IPS-15b (cell line): ENCODE measurements at regions not wholly inside any gene's neighbourhood (a gene's known extent, or its start where the extent isn't known, plus 50 kb on each side); places are given as distances from the start of the nearest gene placed in this dataset.

Experiments
- H3K27me3 ChIP-seq: one replicate; pipeline ENCODE4 v1.6.1; 2013; ENCODE audit warnings: low read length; ENCODE audit not compliant: control insufficient read depth, insufficient read depth
- H3K36me3 ChIP-seq: one replicate; pipeline ENCODE4 v1.6.1; 2013; ENCODE audit warnings: low read length; ENCODE audit not compliant: control insufficient read depth, insufficient read depth
- H3K4me1 ChIP-seq: one replicate; pipeline ENCODE4 v1.6.1; 2013; ENCODE audit warnings: mild to moderate bottlenecking, low read length; ENCODE audit not compliant: control insufficient read depth, insufficient read depth
- H3K4me3 ChIP-seq: one replicate; pipeline ENCODE4 v1.5.1; 2013; ENCODE audit warnings: low read depth, low read length
- H3K9ac ChIP-seq: one replicate; pipeline ENCODE4 v1.6.1; 2013; ENCODE audit warnings: low read depth, mild to moderate bottlenecking, low read length
- H3K9me3 ChIP-seq: one replicate; pipeline ENCODE4 v1.6.1; 2013; ENCODE audit warnings: mild to moderate bottlenecking, low read length; ENCODE audit not compliant: control insufficient read depth, insufficient read depth

GRCh38 chr1:229064320-229065168 lies 206.4 kb upstream of the RAB4A start:
- H3K9me3 ChIP-seq, result no peaks in the 10 kb centered on the region
- H3K27me3 ChIP-seq, result no peaks in the 10 kb centered on the region
- H3K36me3 ChIP-seq, result no peaks in the 10 kb centered on the region
- no peak overlapping the region for H3K9ac ChIP-seq
- H3K4me3 ChIP-seq, result no peak overlapping the region
- H3K4me1 ChIP-seq, result no peaks in the 10 kb centered on the region

- Histone ChIP-seq H3K4me3 (no peak overlapping the region), H3K36me3 (no peaks in the 10 kb centered on the region), H3K9me3 (no peaks in the 10 kb centered on the region), H3K9ac (no peak overlapping the region), H3K27me3 (no peaks in the 10 kb centered on the region), H3K4me1 (no peaks in the 10 kb centered on the region)
These were observed 205.3 kb upstream of the RAB4A start for GRCh38 chr1:229065613-229066012.

- H3K27me3 ChIP-seq, result no peaks in the 10 kb centered on the region
- H3K4me3 ChIP-seq, result no peak overlapping the region
- H3K36me3 ChIP-seq, result no peaks in the 10 kb centered on the region
- no peaks in the 10 kb centered on the region for H3K9me3 ChIP-seq
- no peak overlapping the region for H3K9ac ChIP-seq
- no peaks in the 10 kb centered on the region for H3K4me1 ChIP-seq
These were observed 204.3 kb upstream of the RAB4A start for GRCh38 chr1:229066591-229066990.

- no peaks in the 10 kb centered on the region for H3K27me3 ChIP-seq
- H3K4me3 ChIP-seq, result no peak overlapping the region
- H3K9me3 ChIP-seq, result no peaks in the 10 kb centered on the region
- no peak overlapping the region for H3K9ac ChIP-seq
- H3K36me3 ChIP-seq, result no peaks in the 10 kb centered on the region
- no peaks in the 10 kb centered on the region for H3K4me1 ChIP-seq
These were observed 203.4 kb upstream of the RAB4A start for GRCh38 chr1:229067546-229067945.

GRCh38 chr1:229068270-229068987 lies 202.5 kb upstream of the RAB4A start:
- Histone ChIP-seq H3K9ac (no peak overlapping the region), H3K4me1 (no peaks in the 10 kb centered on the region), H3K4me3 (no peak overlapping the region), H3K27me3 (no peaks in the 10 kb centered on the region), H3K36me3 (no peaks in the 10 kb centered on the region), H3K9me3 (no peaks in the 10 kb centered on the region)

GRCh38 chr1:229069176-229069575 lies 201.7 kb upstream of the RAB4A start:
- no peak overlapping the region for H3K9ac ChIP-seq
- no peaks in the 10 kb centered on the region for H3K27me3 ChIP-seq
- H3K4me1 ChIP-seq, result no peaks in the 10 kb centered on the region
- no peaks in the 10 kb centered on the region for H3K9me3 ChIP-seq
- no peaks in the 10 kb centered on the region for H3K36me3 ChIP-seq
- no peak overlapping the region for H3K4me3 ChIP-seq

GRCh38 chr1:229070168-229070567 lies 200.7 kb upstream of the RAB4A start:
- Histone ChIP-seq H3K27me3 (no peaks in the 10 kb centered on the region), H3K4me1 (no peaks in the 10 kb centered on the region), H3K9me3 (no peaks in the 10 kb centered on the region)

GRCh38 chr1:229073251-229073650 lies 197.7 kb upstream of the RAB4A start:
- Histone ChIP-seq H3K9me3 (no peaks in the 10 kb centered on the region), H3K9ac (no peak overlapping the region), H3K4me3 (no peak overlapping the region), H3K27me3 (no peaks in the 10 kb centered on the region), H3K4me1 (no peaks in the 10 kb centered on the region), H3K36me3 (no peaks in the 10 kb centered on the region)

More at GRCh38 chr1:229070168-229070567, 200.7 kb upstream of the RAB4A start:
- H3K4me3 ChIP-seq, result no peak overlapping the region
- H3K36me3 ChIP-seq, result no peaks in the 10 kb centered on the region
- H3K9ac ChIP-seq, result no peak overlapping the region

GRCh38 chr1:229075217-229075616 lies 195.7 kb upstream of the RAB4A start:
- Histone ChIP-seq H3K27me3 (no peaks in the 10 kb centered on the region), H3K9me3 (no peaks in the 10 kb centered on the region), H3K9ac (no peak overlapping the region), H3K4me3 (no peak overlapping the region), H3K4me1 (no peaks in the 10 kb centered on the region), H3K36me3 (no peaks in the 10 kb centered on the region)

- Histone ChIP-seq H3K36me3 (no peaks in the 10 kb centered on the region), H3K27me3 (no peaks in the 10 kb centered on the region), H3K4me1 (no peaks in the 10 kb centered on the region), H3K4me3 (no peak overlapping the region), H3K9ac (no peak overlapping the region), H3K9me3 (no peaks in the 10 kb centered on the region)
These were observed 195.2 kb upstream of the RAB4A start for GRCh38 chr1:229075716-229076115.

- no peak overlapping the region for H3K9ac ChIP-seq
- H3K4me3 ChIP-seq, result no peak overlapping the region
- H3K9me3 ChIP-seq, result no peaks in the 10 kb centered on the region
- no peaks in the 10 kb centered on the region for H3K36me3 ChIP-seq
- no peaks in the 10 kb centered on the region for H3K27me3 ChIP-seq
- no peaks in the 10 kb centered on the region for H3K4me1 ChIP-seq
These were observed 194.7 kb upstream of the RAB4A start for GRCh38 chr1:229076195-229076594.

GRCh38 chr1:229079016-229079595 lies 191.8 kb upstream of the RAB4A start:
- Histone ChIP-seq H3K27me3 (no peaks in the 10 kb centered on the region), H3K4me1 (no peaks in the 10 kb centered on the region), H3K4me3 (no peak overlapping the region), H3K9me3 (peaks cover 6% of the 10 kb centered on the region), H3K9ac (no peak overlapping the region), H3K36me3 (no peaks in the 10 kb centered on the region)
